ENCODE measurements at regions not wholly inside any gene's neighbourhood (a gene's known extent, or its start where the extent isn't known, plus 50 kb on each side); places are given as distances from the start of the nearest gene placed in this dataset.

- no peak for DNase-seq (ENCODE audit: low read depth)
- peak; percentile 55 for TF ChIP-seq CTCF (IDR thresholded peaks at IDR 0.05; ENCODE audit: low read depth, low read length, missing control alignments)
- no peak overlapping the region for H3K4me3 ChIP-seq (ENCODE audit: low read depth, low read length)
These were observed 50.0 kb upstream of the PLCB1 start for GRCh38 chr20:8082025-8082424.

Data from GM12864 (cell line).